M059J (cell line): ENCODE measurements at regions not wholly inside any gene's neighbourhood (a gene's known extent, or its start where the extent isn't known, plus 50 kb on each side); places are given as distances from the start of the nearest gene placed in this dataset.

Experiments used
- DNase-seq: peaks from one replicate; pipeline ENCODE4 v3.0.0-alpha.2; 2012; ENCODE audit warnings: low read depth

GRCh38 chrX:131778269-131779218 is 234.7 kb downstream of the OR13H1 start:
- peak; percentile 9 for DNase-seq

- no peak for DNase-seq
These were observed 235.4 kb downstream of the OR13H1 start for GRCh38 chrX:131779306-131779705.

- no peak for DNase-seq
These were observed 235.9 kb downstream of the OR13H1 start for GRCh38 chrX:131779741-131780140.

- DNase-seq: peak; percentile 24
These were observed 238.8 kb downstream of the OR13H1 start for GRCh38 chrX:131782646-131783045.

GRCh38 chrX:131783555-131784308 is 239.4 kb upstream of the STK26 start:
- peak; percentile 24 for DNase-seq

- no peak for DNase-seq
These were observed 233.4 kb upstream of the STK26 start for GRCh38 chrX:131789664-131790063.

- no peak for DNase-seq
These were observed 231.3 kb upstream of the STK26 start for GRCh38 chrX:131791608-131792355.

GRCh38 chrX:131792356-131792749 is 230.7 kb upstream of the STK26 start:
- peak; percentile 19 for DNase-seq

- peak; percentile 30 for DNase-seq
These were observed 230.2 kb upstream of the STK26 start for GRCh38 chrX:131792789-131793462.

GRCh38 chrX:131795442-131796229 is 227.5 kb upstream of the STK26 start:
- no peak for DNase-seq

GRCh38 chrX:131801066-131801465 is 222.0 kb upstream of the STK26 start:
- DNase-seq: no peak

- no peak for DNase-seq
These were observed 221.2 kb upstream of the STK26 start for GRCh38 chrX:131801911-131802310.

GRCh38 chrX:131802836-131803626 is 220.1 kb upstream of the STK26 start:
- peak; percentile 8 for DNase-seq

- peak; percentile 37 for DNase-seq
These were observed 210.0 kb upstream of the STK26 start for GRCh38 chrX:131812847-131813825.

- DNase-seq: peak; percentile 34
These were observed 206.5 kb upstream of the STK26 start for GRCh38 chrX:131816551-131817136.

- DNase-seq: no peak
These were observed 204.7 kb upstream of the STK26 start for GRCh38 chrX:131818297-131818936.

GRCh38 chrX:131821945-131822622 is 201.0 kb upstream of the STK26 start:
- no peak for DNase-seq
